GM12872 (cell line): ENCODE measurements at regions not wholly inside any gene's neighbourhood (a gene's known extent, or its start where the extent isn't known, plus 50 kb on each side); places are given as distances from the start of the nearest gene placed in this dataset.

Experiments used
- TF ChIP-seq, protein P1 (sequence below): IDR thresholded peaks from 3 replicates; pipeline ENCODE4 v1.5.1; 2011; ENCODE audit warnings: low read depth, mild to moderate bottlenecking, low read length, moderate library complexity; ENCODE audit not compliant: insufficient read depth

DNA sequence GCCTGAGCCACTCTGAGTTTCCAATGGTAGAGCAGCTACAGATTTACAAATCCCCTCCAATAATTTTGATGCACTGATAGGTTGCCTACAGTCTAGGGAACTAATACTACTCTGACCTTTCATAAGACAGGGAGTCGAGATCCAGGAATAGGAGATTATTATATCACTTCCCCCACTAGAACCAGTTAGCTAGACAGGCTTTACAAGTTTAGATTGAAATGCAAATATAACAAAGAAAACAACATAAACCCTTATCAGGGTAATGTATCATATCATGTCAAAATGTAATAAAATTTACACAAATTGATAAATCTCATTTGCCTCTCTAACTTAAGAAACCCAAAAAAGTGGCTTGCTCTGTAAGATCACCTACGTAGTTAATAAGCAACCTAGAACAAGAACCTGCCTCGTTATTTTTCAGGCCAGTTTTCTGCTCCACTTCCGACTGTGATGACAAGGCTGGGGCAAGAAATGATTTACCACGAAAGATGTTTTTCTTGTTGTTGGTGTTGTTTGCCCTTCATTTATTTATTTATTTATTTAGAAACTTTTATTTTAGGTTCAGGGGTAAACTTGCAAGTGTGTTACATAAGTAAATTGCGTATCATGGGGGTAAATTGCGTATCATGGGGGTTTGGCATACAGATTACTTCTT, 504.2 kb upstream of the ID4 start:
- TF ChIP-seq, protein P1, sequence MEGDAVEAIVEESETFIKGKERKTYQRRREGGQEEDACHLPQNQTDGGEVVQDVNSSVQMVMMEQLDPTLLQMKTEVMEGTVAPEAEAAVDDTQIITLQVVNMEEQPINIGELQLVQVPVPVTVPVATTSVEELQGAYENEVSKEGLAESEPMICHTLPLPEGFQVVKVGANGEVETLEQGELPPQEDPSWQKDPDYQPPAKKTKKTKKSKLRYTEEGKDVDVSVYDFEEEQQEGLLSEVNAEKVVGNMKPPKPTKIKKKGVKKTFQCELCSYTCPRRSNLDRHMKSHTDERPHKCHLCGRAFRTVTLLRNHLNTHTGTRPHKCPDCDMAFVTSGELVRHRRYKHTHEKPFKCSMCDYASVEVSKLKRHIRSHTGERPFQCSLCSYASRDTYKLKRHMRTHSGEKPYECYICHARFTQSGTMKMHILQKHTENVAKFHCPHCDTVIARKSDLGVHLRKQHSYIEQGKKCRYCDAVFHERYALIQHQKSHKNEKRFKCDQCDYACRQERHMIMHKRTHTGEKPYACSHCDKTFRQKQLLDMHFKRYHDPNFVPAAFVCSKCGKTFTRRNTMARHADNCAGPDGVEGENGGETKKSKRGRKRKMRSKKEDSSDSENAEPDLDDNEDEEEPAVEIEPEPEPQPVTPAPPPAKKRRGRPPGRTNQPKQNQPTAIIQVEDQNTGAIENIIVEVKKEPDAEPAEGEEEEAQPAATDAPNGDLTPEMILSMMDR = no peak

DNA sequence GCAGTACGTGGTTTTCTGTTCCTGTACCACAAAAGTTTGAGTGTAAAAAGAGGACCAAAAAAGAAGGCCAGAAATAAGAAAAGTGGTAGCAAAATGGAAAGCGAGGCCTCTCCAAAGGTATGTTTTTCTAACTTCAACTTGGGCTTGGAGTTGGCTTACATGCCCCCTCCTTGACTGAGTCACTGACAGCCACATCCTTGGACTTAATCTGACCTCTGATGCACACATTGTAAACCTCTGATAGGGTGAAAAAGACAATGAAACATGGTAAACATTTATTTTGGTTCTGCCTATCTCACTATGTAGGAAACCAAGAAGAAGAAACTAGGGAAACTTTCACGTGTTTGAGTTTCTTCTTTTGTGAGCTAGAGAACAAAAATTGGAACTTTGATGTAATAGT, 503.2 kb upstream of the ID4 start:
- TF ChIP-seq, protein P1 = no peak

DNA sequence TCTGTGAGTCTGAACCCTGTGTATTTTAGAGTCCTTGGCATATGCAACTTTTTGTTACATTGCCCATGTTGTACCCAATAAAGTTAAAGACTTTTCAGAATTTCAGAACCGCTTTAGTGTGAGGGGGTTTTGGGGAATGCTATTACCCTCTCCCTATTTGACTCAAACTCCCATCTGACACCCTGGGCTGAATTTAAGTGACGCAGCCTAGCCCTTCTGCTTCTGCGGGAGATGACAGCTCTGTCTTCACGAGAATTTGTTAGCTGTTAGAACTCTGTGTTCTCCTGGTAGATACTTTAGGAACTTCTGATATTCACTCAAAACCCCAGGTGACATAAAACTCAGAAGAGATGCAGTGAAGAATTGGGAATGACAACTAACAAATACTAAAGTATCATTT, 500.6 kb upstream of the ID4 start:
- TF ChIP-seq, protein P1 = no peak

DNA sequence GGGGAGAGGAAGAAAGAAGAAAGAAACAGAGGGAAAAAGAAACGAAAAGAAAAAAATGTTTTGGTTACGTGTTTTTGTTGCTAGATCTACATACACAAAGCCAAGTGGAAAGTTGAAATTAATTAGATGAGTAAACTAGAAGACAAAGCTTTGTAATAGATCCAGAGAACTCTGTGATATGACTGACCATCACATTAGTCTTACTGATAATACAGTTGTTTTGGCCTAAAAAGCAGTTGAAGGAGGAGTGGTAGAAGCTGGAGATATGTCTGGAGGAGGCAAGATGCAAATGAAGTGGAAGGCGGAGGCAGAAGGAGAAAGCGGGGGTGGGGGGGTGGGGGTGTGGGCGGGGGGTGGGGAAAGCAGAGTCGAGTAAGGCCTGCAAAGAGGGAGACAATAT, 500.1 kb upstream of the ID4 start:
- TF ChIP-seq, protein P1 = no peak

DNA sequence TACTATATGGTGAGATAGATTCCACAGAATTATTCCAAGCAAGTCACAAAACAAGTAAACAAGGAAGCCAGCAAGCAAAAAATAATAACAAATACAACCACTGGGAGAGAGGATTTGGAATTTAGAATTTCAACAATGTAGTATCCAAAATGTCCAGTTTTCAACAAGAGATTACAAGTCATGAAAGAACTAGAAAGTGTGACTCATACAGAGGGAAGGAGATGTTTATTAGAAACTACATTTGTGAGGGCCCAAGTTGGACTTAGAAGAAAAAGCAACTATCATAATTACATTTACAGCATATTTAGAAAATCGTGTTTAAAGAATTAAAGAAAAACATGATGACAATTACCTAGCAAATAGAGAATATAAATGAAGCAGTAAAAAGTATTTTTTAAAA, 494.6 kb upstream of the ID4 start:
- TF ChIP-seq, protein P1 = no peak

DNA sequence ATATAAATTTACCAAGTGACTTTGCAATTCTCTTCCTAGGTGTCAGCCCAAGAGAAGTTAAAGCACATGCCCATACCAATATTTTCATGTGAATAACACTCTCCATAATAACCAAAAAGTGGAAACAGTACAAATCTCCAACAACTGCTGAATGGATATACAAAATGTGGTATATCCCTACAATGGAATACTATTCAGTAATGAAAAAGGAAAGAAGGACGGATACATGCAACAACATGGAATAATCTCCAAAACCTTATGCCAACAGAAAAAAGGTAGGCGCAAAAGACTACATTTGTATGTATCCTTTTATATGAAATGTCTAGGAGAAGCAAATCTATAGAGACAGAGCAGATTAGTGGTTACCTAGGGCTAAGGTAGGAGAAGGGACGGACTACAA, 487.7 kb upstream of the ID4 start:
- TF ChIP-seq, protein P1 = no peak

DNA sequence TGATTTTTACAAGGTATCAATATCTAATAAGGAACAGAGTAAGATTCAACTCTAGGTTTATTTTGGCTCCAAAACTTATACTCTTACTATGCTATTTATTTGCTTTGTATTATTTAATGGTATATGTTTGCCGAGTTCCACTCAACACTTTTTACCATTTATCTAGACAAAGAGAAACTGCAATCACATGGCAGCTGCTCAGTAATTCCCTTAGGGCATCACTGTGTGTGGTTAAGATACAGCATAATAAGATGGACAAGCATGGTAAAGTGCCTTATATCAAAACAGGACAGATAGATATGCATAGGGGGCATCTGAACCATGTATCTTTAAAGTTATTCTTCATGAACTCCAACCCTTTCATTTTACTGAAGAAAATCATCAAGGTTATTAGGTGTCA, 483.0 kb upstream of the ID4 start:
- TF ChIP-seq, protein P1 = no peak

DNA sequence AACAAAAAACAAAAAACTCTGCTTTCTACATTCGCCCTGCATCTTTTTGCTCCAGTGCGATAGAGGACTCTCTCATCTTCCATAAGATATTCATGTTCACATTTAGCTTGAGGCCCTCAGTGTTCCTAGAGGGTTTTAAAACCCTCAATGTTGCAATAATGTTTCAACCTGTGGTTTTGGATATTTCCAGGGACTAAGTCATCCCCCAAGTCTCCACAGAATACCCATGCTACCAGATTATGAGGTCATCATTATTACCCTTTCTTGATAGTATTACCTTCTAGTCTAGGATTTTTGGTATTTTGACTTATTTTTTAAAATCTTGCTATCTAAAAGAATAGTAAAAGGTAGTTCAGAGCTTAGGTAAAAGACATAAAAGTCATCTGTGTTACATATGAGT, 480.5 kb upstream of the ID4 start:
- TF ChIP-seq, protein P1 = no peak
